D721Med (cell line): ENCODE measurements at regions not wholly inside any gene's neighbourhood (a gene's known extent, or its start where the extent isn't known, plus 50 kb on each side); places are given as distances from the start of the nearest gene placed in this dataset.

ENCODE experiments used
- DNase-seq: peaks from one replicate; pipeline ENCODE4 v3.0.0; 2011; ENCODE audit warnings: low spot score; ENCODE audit not compliant: insufficient read length
- FAIRE-seq: peaks from 2 replicates; lab custom pipeline; 2011; peaks lifted over from hg19 to GRCh38; lab: Jason Lieb, UNC
- TF ChIP-seq, protein P1 (sequence below): IDR thresholded peaks from 2 replicates; pipeline ENCODE4 v1.5.1; 2012; ENCODE audit warnings: mild to moderate bottlenecking, control low read depth; ENCODE audit not compliant: insufficient read depth; ENCODE audit errors: missing control alignments

DNA sequence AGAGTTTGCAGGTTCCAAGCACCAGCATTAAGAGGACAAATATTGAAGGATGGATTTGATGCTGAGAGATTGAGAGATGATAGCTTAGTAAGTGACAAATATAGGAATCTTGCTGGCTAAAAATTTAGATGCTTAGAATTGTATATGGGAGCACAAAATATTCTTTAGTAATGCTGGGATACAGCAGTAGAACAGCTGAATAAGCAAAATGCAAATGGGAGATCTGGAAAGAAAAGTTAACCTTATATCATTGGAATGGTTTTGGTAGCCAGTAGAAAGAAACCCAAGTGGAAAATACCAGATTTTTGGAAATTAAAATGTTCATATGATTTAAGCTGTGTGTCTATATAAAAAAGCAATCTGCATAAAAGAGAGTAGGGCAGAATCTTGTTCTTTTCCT, 308.6 kb upstream of the CPEB2 start:
- DNase-seq, result no peak
- FAIRE-seq, result no peak
- TF ChIP-seq, protein P1, sequence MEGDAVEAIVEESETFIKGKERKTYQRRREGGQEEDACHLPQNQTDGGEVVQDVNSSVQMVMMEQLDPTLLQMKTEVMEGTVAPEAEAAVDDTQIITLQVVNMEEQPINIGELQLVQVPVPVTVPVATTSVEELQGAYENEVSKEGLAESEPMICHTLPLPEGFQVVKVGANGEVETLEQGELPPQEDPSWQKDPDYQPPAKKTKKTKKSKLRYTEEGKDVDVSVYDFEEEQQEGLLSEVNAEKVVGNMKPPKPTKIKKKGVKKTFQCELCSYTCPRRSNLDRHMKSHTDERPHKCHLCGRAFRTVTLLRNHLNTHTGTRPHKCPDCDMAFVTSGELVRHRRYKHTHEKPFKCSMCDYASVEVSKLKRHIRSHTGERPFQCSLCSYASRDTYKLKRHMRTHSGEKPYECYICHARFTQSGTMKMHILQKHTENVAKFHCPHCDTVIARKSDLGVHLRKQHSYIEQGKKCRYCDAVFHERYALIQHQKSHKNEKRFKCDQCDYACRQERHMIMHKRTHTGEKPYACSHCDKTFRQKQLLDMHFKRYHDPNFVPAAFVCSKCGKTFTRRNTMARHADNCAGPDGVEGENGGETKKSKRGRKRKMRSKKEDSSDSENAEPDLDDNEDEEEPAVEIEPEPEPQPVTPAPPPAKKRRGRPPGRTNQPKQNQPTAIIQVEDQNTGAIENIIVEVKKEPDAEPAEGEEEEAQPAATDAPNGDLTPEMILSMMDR, result no peak

DNA sequence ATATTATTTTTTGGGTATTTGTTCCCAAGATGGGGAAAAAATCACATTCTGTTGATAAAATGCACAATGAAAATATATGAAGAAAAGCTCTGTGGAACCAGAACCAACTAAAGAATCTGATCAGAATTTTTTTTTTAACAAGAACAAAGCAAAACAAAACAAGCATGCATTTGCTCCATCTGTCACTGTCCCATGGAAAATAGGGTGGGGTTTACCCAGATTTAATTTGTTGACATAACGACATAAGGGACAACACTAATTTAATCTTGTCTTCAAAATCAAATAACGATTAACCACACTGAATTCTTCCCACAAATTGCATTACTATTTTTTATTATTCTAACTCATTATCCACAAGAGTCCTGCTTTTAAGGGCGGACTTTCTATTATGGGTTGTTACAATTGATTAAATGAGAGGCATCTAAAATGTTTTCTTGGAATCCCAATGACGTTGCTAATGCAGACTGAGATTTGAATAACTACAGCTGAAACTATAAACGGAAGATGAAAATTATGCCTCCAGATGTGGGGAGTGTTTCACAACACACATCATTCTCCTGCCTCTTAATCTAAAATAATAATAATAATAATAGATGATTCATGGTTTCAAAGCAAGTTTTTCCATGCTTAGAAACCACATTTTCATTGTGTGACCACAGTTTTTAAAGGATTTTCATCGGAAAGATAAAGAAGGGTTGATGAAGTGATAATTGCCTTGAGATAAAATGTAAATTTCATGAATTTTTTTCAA, 307.0 kb upstream of the CPEB2 start:
- FAIRE-seq, result no peak
- TF ChIP-seq, protein P1, result no peak
- no peak for DNase-seq

DNA sequence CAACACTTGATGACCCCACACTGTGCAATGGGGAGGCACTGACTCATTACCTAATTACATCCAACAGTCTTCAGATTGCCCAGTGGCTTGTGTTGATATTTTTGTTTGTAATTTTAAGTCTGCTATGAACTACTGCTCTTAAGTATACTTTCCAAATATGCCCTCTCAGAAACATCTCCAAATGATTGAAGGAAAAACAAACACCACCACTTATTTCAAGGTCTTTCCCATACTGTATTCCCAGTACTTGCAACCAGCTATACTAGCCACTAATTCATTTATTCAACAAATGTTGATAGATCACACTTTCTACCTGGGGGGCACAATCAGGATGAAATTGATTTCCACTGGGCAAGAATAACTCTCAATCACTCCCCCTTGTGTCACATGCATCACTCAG, 302.2 kb upstream of the CPEB2 start:
- DNase-seq (no peak), FAIRE-seq (no peak)
- TF ChIP-seq, protein P1, result no peak

DNA sequence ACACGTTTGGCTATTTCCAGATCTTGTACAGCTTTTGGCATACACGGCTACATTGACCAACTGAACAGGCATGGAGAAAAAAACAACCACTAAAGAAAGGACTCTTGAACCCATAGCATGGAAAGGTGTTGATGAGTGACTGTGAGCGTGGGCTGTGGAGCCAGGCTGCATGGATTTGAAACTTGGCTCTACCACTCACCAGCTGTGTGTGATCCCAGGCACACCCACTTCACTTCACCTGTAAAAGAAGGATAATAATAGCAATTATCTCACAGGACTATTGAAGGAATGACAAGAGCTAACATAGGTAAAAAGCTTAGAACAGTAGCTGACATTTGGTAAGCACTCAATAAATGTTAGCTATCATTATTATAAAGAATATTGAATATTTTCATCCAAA, 301.7 kb upstream of the CPEB2 start:
- FAIRE-seq, result no peak
- TF ChIP-seq, protein P1, result no peak
- no peak for DNase-seq

DNA sequence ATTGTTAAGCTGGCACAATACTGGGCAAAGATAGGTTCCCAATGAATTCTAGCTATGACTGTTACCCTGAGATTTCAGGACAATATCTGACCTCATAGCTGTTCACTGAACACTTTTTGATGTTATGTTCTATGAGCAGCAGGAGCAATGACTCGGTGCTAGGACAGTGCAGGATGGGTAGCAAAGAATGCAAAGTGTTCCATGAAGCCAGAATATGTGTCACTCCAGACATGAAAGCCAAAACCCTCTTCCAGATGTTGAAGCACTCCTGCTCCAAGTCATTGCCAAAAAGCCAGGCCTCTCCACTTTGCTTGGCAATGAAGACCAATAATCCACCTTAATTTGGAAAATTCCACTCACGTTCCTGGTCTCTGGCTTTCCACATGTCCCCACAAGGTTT, 300.9 kb upstream of the CPEB2 start:
- TF ChIP-seq, protein P1, result no peak
- FAIRE-seq (no peak), DNase-seq (no peak)

DNA sequence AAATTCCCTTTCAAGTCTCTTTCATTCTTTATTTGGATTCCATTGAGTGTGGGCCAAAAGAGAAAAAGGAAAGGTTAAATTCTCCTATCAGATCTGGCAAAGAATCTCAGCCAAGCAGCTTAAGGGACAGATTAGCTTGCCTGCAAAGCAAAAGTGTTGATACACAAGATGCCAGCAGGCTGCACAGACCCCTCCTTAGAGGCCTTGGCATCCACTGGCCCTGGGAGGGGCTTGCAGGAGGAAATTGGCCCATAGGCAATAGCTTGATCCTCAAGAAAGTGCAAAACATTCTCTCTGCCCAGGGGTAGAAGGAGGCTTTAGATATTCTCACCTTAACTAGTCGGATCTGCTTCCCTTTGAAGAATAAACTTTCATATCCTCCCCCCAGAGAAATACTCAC, 300.4 kb upstream of the CPEB2 start:
- TF ChIP-seq, protein P1, result no peak
- no peak for FAIRE-seq
- no peak for DNase-seq

DNA sequence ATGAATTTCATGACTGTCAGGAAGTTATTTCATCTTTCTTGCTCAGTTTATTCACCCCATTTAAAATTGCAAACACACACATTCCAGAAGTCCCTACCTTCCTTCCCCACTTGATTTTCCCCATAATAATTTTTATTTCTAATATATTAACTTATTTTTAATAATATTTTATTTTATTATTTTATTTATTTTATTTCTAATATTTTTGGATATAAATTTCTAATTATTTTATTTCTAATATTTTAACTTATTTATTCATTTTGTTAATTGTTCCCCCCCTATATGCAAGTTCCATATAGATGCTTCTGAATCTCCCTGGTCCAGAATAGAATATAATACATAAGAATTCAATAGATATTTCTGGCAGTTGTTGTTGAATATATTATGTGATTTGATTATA, 293.7 kb upstream of the CPEB2 start:
- no peak for DNase-seq
- TF ChIP-seq, protein P1, result no peak
- no peak for FAIRE-seq
